Astrocyte of the cerebellum (primary cell): ENCODE measurements at regions not wholly inside any gene's neighbourhood (a gene's known extent, or its start where the extent isn't known, plus 50 kb on each side); places are given as distances from the start of the nearest gene placed in this dataset.

Experiments
- DNase-seq: peaks from one replicate; pipeline ENCODE4 v3.0.0-alpha.2; 2011; ENCODE audit warnings: low read depth
- H3K4me3 ChIP-seq: 2 replicates; pipeline ENCODE4 v1.5.1; 2011; ENCODE audit warnings: mild to moderate bottlenecking, low read depth, low read length, moderate library complexity
- CTCF ChIP-seq: IDR thresholded peaks from 2 replicates; pipeline ENCODE4 v1.5.1; 2012; ENCODE audit warnings: low read length, low read depth, moderate library complexity, mild to moderate bottlenecking; ENCODE audit errors: missing control alignments
- in situ Hi-C: cut with HindIII; loops from 2 replicates; pipeline ENCODE4 v1.10.0; 2017; ENCODE audit warnings: low sequenced_read_pairs

- no peak for DNase-seq
- in situ Hi-C loops, result no loop called here
- TF ChIP-seq CTCF, result no peak
- H3K4me3 ChIP-seq, result no peak overlapping the region
Measured at GRCh38 chr10:43958964-43959363, 310.3 kb upstream of the ZNF32 start.

- H3K4me3 ChIP-seq, result no peak overlapping the region
- in situ Hi-C loops, result no loop called here
- no peak for DNase-seq
- TF ChIP-seq CTCF, result no peak
Measured at GRCh38 chr10:43958071-43958432, 309.4 kb upstream of the ZNF32 start.

DNA sequence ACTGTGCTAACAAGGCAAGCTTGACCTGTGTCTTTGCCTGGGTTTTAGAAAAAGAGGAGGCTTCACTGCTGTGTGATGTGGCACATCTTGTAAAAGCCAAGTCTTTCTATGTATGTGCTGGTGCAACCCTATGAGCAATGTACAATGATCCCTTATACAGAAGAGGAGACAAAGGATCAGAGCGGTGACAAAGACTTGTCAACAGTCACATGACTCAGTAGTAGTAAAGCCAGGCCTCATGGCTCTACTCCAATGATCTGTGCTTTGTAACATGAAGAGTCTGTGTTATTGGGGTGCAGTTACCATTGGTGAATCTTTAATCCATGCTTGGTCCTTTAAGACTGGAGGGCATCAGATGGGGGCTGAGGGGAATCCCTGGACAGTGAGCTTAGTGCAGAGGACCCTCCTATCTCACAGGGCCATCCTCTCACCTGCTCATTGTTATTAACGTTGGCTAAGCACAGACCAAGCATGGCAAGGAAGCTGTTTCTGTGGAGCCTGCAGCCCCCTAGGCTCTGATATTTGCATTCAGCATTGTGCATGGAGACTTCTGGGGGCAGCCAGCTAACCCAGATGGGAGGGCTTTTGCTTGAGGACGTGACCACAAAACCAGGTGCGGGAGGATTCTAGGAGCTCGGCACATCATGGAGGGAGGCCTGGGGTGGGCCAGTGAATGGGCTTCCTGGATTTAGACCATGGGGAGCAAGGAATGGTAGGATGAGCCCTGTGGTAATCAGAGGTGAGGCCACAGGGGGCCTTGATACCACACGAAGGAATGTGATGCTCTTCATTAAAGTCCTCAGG lies 308.8 kb upstream of the ZNF32 start:
- no peak for DNase-seq
- in situ Hi-C loops, result no loop called here
- no peak for TF ChIP-seq CTCF
- H3K4me3 ChIP-seq, result no peak overlapping the region

GRCh38 chr10:43955978-43956377 lies 307.3 kb upstream of the ZNF32 start:
- in situ Hi-C loops, result no loop called here
- no peak for TF ChIP-seq CTCF
- no peak overlapping the region for H3K4me3 ChIP-seq
- DNase-seq, result no peak

DNA sequence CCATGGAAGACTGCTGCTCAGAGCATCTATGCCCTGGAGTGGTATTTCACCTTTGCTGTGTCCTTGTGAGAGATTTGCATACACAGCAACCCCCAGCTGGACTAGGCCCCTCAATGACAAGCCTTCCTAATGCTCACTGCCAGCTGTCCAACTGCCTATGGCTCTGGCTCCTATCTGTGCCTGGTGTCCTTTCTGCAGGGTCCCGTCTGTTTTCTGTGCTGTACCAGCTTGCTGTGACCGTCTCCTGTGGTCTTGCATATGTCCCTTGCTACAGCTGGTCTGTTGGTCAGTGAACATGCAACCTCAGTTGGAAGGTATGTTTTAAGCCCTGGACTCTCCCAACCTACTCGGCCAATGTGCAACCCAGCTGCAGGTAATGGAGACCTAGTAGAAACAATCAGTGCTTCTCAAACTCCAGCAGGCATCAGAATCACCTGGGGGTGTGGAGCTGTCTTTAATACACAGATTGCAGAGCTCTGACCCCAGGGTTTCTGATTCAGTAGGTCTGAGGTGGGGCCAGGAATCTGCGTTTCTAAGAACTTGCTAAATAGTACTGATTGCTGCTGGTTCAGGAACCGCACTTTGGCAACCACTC lies 306.4 kb upstream of the ZNF32 start:
- no peak overlapping the region for H3K4me3 ChIP-seq
- in situ Hi-C loops, result no loop called here
- TF ChIP-seq CTCF, result no peak
- no peak for DNase-seq

GRCh38 chr10:43953672-43954071 lies 305.0 kb upstream of the ZNF32 start:
- in situ Hi-C loops, result no loop called here
- H3K4me3 ChIP-seq, result no peak overlapping the region
- no peak for TF ChIP-seq CTCF
- DNase-seq, result no peak
